ENCODE measurements at regions not wholly inside any gene's neighbourhood (a gene's known extent, or its start where the extent isn't known, plus 50 kb on each side); places are given as distances from the start of the nearest gene placed in this dataset.
"Not testable (repeated sequence)": the region's sequence is repeated elsewhere in the genome, so short reads cannot be mapped to it uniquely, and the experiment has no call there.

GRCh38 chr2:82330155-82330554, 2025.6 kb upstream of the LRRTM1 start (continued):
- TF ChIP-seq FOSL2 (IDR thresholded peaks at IDR 0.05) (no peak), FOSL2 (CRISPR knock-in tag; IDR thresholded peaks at IDR 0.05) (no peak), POLR2AphosphoS2 (conservative IDR thresholded peaks at IDR 0.05; ENCODE audit: low read length) (no peak), BHLHE40 (IDR thresholded peaks at IDR 0.05; ENCODE audit: low read depth, low read length) (no peak), RFX5 (IDR thresholded peaks at IDR 0.05) (no peak)
- TF ChIP-seq, protein P1, sequence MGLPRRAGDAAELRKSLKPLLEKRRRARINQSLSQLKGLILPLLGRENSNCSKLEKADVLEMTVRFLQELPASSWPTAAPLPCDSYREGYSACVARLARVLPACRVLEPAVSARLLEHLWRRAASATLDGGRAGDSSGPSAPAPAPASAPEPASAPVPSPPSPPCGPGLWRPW (IDR thresholded peaks at IDR 0.05) = no peak

GRCh38 chr2:82326180-82326767, 2021.7 kb upstream of the LRRTM1 start:
- FAIRE-seq, CTCF ChIA-PET: not testable (repeated sequence)

DNA sequence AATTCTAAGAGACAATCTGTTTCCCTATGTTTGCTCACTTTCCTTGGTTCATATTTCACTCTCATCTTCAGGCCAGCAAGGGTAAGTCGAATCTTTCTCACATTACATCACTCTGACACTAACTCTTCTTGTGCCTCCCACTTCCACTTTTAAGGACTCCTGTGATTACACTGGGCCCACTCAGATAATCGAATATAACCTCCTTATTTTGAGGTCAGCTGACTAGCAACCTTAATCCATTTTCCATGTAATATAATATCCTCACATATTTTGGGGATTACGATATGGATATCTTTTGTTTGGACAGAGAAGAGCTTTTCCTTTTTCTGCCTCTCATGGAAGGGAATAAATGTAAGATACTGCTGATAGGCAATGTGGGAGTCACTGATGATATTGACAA, 2015.7 kb upstream of the LRRTM1 start:
- no peak for ATAC-seq
- no peak for TF ChIP-seq KDM1A (IDR thresholded peaks at IDR 0.05; ENCODE audit: low read depth)
- no peak for TF ChIP-seq KDM5A (IDR thresholded peaks at IDR 0.05)
- no peak for TF ChIP-seq POLR2A (IDR thresholded peaks at IDR 0.05; ENCODE audit: low read length)
- TF ChIP-seq ELK1 (IDR thresholded peaks at IDR 0.05; ENCODE audit: low read depth, low read length) = no peak
- no peak for TF ChIP-seq FOSL2 (IDR thresholded peaks at IDR 0.05)
- TF ChIP-seq FOSL2 (CRISPR knock-in tag; IDR thresholded peaks at IDR 0.05) = no peak
- no peak for TF ChIP-seq ZSCAN20 (CRISPR knock-in tag; IDR thresholded peaks at IDR 0.05)
- TF ChIP-seq, protein P2, sequence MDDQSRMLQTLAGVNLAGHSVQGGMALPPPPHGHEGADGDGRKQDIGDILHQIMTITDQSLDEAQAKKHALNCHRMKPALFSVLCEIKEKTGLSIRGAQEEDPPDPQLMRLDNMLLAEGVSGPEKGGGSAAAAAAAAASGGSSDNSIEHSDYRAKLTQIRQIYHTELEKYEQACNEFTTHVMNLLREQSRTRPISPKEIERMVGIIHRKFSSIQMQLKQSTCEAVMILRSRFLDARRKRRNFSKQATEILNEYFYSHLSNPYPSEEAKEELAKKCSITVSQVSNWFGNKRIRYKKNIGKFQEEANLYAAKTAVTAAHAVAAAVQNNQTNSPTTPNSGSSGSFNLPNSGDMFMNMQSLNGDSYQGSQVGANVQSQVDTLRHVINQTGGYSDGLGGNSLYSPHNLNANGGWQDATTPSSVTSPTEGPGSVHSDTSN (IDR thresholded peaks at IDR 0.05) = no peak
- TF ChIP-seq FOXS1 (CRISPR knock-in tag; IDR thresholded peaks at IDR 0.05) = no peak
- no peak for TF ChIP-seq HMGXB4 (CRISPR knock-in tag; IDR thresholded peaks at IDR 0.05; ENCODE audit: borderline replicate concordance)
- TF ChIP-seq JUNB (IDR thresholded peaks at IDR 0.05) = no peak
- TF ChIP-seq CHD4 (IDR thresholded peaks at IDR 0.05; ENCODE audit: borderline replicate concordance) = no peak
- TF ChIP-seq CHD2 (IDR thresholded peaks at IDR 0.05; ENCODE audit: low read length, partially characterized antibody) = no peak
- no peak for TF ChIP-seq REST (IDR thresholded peaks at IDR 0.05)
- TF ChIP-seq HDAC2 (IDR thresholded peaks at IDR 0.05) = no peak
- Histone ChIP-seq H3K27ac (no peak overlapping the region), H3K4me2 (no peak overlapping the region), H3K9me3 (peaks cover 5% of the 10 kb centered on the region; the same call in 1 of the 3 replicates), H3K4me3 (no peak overlapping the region), H3K4me1 (no peaks in the 10 kb centered on the region)
- ChIA-PET POLR2A (no interaction called here), CTCF (no interaction called here)
- WGBS (ENCODE audit: missing lambda C conversion rate) = 12% methylated on average over 3 of the region's 3 CpGs
- DNase-seq (ENCODE audit: low read depth in 1 of 2, low spot score in 1 of 2) = no peak
- no peak for FAIRE-seq

More at GRCh38 chr2:82326180-82326767, 2021.7 kb upstream of the LRRTM1 start:
- H3K4me2 ChIP-seq; H3K4me3 ChIP-seq; POLR2A ChIA-PET; DNase-seq (ENCODE audit: low read depth in 1 of 2, low spot score in 1 of 2); H3K9me3 ChIP-seq; H3K4me1 ChIP-seq; ATAC-seq; H3K27ac ChIP-seq: not testable (repeated sequence)
- 67% methylated on average over 15 of the region's 42 CpGs for WGBS (ENCODE audit: missing lambda C conversion rate)
